ENCODE measurements at regions not wholly inside any gene's neighbourhood (a gene's known extent, or its start where the extent isn't known, plus 50 kb on each side); places are given as distances from the start of the nearest gene placed in this dataset.

DNA sequence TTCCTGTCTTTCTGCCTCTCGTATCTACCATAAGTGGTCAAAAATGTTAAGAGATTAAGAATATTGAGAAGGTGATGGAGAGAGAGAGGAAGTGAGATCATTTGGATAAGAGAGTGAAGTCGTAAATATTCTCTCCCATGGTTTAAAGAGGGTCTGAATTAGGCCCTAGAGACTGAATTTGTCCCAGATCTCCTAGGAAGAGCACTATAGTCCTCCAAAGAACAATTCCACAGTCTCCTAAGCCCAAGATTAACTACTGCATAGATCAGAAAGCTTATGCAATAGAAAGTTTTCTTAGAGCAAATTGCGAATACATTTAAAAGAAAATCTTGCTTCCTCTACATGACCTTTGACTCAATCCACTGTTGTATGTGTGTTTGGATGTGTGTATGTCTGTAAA, 598.8 kb downstream of the TUSC7 start:
- TF ChIP-seq, protein P1, sequence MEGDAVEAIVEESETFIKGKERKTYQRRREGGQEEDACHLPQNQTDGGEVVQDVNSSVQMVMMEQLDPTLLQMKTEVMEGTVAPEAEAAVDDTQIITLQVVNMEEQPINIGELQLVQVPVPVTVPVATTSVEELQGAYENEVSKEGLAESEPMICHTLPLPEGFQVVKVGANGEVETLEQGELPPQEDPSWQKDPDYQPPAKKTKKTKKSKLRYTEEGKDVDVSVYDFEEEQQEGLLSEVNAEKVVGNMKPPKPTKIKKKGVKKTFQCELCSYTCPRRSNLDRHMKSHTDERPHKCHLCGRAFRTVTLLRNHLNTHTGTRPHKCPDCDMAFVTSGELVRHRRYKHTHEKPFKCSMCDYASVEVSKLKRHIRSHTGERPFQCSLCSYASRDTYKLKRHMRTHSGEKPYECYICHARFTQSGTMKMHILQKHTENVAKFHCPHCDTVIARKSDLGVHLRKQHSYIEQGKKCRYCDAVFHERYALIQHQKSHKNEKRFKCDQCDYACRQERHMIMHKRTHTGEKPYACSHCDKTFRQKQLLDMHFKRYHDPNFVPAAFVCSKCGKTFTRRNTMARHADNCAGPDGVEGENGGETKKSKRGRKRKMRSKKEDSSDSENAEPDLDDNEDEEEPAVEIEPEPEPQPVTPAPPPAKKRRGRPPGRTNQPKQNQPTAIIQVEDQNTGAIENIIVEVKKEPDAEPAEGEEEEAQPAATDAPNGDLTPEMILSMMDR (IDR thresholded peaks at IDR 0.05): no peak
- TF ChIP-seq POLR2AphosphoS5 (IDR thresholded peaks at IDR 0.05; ENCODE audit: insufficient read depth in 1 of 2, low read depth in 1 of 2): no peak
